ENCODE measurements at regions not wholly inside any gene's neighbourhood (a gene's known extent, or its start where the extent isn't known, plus 50 kb on each side); places are given as distances from the start of the nearest gene placed in this dataset.

- TF ChIP-seq ZBTB10 (CRISPR knock-in tag; IDR thresholded peaks at IDR 0.05; ENCODE audit: borderline replicate concordance), result no peak
- TF ChIP-seq USF2 (IDR thresholded peaks at IDR 0.05; ENCODE audit: low read depth, low read length), result no peak
- no peak for TF ChIP-seq USF2 (CRISPR knock-in tag; IDR thresholded peaks at IDR 0.05; ENCODE audit: borderline replicate concordance)
- TF ChIP-seq, protein P1, sequence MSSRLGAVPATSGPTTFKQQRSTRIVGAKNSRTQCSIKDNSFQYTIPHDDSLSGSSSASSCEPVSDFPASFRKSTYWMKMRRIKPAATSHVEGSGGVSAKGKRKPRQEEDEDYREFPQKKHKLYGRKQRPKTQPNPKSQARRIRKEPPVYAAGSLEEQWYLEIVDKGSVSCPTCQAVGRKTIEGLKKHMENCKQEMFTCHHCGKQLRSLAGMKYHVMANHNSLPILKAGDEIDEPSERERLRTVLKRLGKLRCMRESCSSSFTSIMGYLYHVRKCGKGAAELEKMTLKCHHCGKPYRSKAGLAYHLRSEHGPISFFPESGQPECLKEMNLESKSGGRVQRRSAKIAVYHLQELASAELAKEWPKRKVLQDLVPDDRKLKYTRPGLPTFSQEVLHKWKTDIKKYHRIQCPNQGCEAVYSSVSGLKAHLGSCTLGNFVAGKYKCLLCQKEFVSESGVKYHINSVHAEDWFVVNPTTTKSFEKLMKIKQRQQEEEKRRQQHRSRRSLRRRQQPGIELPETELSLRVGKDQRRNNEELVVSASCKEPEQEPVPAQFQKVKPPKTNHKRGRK (CRISPR knock-in tag; IDR thresholded peaks at IDR 0.05), result no peak
- TF ChIP-seq, protein P2, sequence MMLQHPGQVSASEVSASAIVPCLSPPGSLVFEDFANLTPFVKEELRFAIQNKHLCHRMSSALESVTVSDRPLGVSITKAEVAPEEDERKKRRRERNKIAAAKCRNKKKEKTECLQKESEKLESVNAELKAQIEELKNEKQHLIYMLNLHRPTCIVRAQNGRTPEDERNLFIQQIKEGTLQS (CRISPR knock-in tag; IDR thresholded peaks at IDR 0.05), result no peak
Observed at GRCh38 chr1:8198522-8198921, 119.4 kb upstream of the SLC45A1 start.
